ENCODE measurements at regions not wholly inside any gene's neighbourhood (a gene's known extent, or its start where the extent isn't known, plus 50 kb on each side); places are given as distances from the start of the nearest gene placed in this dataset.

- no peak for TF ChIP-seq CTCF (IDR thresholded peaks at IDR 0.05; ENCODE audit: partially characterized antibody, unreplicated experiment)
- Mint-ChIP-seq H3K36me3 (ENCODE audit: unreplicated experiment) (no peaks in the 10 kb centered on the region), H3K4me1 (ENCODE audit: low read depth, unreplicated experiment) (peaks cover 12% of the 10 kb centered on the region), H3K27me3 (ENCODE audit: unreplicated experiment) (peaks cover 9% of the 10 kb centered on the region), H3K4me3 (ENCODE audit: unreplicated experiment) (no peak overlapping the region), H3K9me3 (ENCODE audit: unreplicated experiment) (no peaks in the 10 kb centered on the region), H3K27ac (ENCODE audit: unreplicated experiment) (no peak overlapping the region)
- DNase-seq, result no peak
Observed at GRCh38 chr5:5979761-5980537, 398.4 kb downstream of the MED10 start.

GRCh38 chr5:5979377-5979760 is 399.0 kb downstream of the MED10 start:
- H3K4me1 Mint-ChIP-seq (ENCODE audit: low read depth, unreplicated experiment), result peaks cover 12% of the 10 kb centered on the region
- H3K27ac Mint-ChIP-seq (ENCODE audit: unreplicated experiment), result no peak overlapping the region
- peak; percentile 38 for DNase-seq
- TF ChIP-seq CTCF (IDR thresholded peaks at IDR 0.05; ENCODE audit: partially characterized antibody, unreplicated experiment), result no peak
- peaks cover 11% of the 10 kb centered on the region for H3K27me3 Mint-ChIP-seq (ENCODE audit: unreplicated experiment)
- no peaks in the 10 kb centered on the region for H3K9me3 Mint-ChIP-seq (ENCODE audit: unreplicated experiment)
- H3K36me3 Mint-ChIP-seq (ENCODE audit: unreplicated experiment), result no peaks in the 10 kb centered on the region
- no peak overlapping the region for H3K4me3 Mint-ChIP-seq (ENCODE audit: unreplicated experiment)

GRCh38 chr5:5978501-5979376 is 399.6 kb downstream of the MED10 start:
- Mint-ChIP-seq H3K9me3 (ENCODE audit: unreplicated experiment) (no peaks in the 10 kb centered on the region), H3K4me3 (ENCODE audit: unreplicated experiment) (no peak overlapping the region), H3K36me3 (ENCODE audit: unreplicated experiment) (no peaks in the 10 kb centered on the region), H3K27me3 (ENCODE audit: unreplicated experiment) (peaks cover 11% of the 10 kb centered on the region), H3K27ac (ENCODE audit: unreplicated experiment) (no peak overlapping the region), H3K4me1 (ENCODE audit: low read depth, unreplicated experiment) (peaks cover 12% of the 10 kb centered on the region)
- TF ChIP-seq CTCF (IDR thresholded peaks at IDR 0.05; ENCODE audit: partially characterized antibody, unreplicated experiment), result no peak
- DNase-seq, result no peak

GRCh38 chr5:5971203-5971602 is 407.1 kb downstream of the MED10 start:
- no peak overlapping the region for H3K4me3 Mint-ChIP-seq (ENCODE audit: unreplicated experiment)
- no peak for DNase-seq
- H3K27ac Mint-ChIP-seq (ENCODE audit: unreplicated experiment), result no peak overlapping the region
- H3K27me3 Mint-ChIP-seq (ENCODE audit: unreplicated experiment), result peaks cover 6% of the 10 kb centered on the region
- no peaks in the 10 kb centered on the region for H3K4me1 Mint-ChIP-seq (ENCODE audit: low read depth, unreplicated experiment)
- no peak for TF ChIP-seq CTCF (IDR thresholded peaks at IDR 0.05; ENCODE audit: partially characterized antibody, unreplicated experiment)
- H3K9me3 Mint-ChIP-seq (ENCODE audit: unreplicated experiment), result no peaks in the 10 kb centered on the region
- no peaks in the 10 kb centered on the region for H3K36me3 Mint-ChIP-seq (ENCODE audit: unreplicated experiment)

All from glutamatergic neuron (in vitro differentiated cells).